SIG-M5 (cell line): ENCODE measurements at regions not wholly inside any gene's neighbourhood (a gene's known extent, or its start where the extent isn't known, plus 50 kb on each side); places are given as distances from the start of the nearest gene placed in this dataset.
"Not testable (repeated sequence)": the region's sequence is repeated elsewhere in the genome, so short reads cannot be mapped to it uniquely, and the experiment has no call there.

ENCODE experiments used
- DNase-seq: peaks from one replicate; lab custom pipeline; 2025; lab: John Stamatoyannopoulos, UW

DNA sequence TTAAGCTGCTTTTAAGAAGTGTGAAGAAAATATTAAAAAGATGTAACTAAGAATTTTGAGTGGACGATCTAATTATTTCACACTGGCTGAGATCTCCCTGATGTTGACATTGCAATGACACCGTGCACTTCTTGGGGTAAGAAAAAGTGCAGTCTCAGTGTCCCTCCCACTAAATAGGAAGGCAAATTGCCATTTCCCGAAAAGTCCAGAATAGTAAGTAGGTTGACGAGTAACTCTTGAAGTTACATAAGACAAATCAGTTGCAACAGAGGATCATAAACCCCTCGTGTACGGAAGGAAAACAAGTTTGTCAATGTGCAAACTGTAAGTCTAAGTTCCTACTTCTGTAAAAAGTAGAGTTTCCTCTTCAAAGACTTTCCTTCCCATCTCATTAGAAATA is 336.2 kb downstream of the CACNA1B start:
- DNase-seq = peak; percentile 30

DNA sequence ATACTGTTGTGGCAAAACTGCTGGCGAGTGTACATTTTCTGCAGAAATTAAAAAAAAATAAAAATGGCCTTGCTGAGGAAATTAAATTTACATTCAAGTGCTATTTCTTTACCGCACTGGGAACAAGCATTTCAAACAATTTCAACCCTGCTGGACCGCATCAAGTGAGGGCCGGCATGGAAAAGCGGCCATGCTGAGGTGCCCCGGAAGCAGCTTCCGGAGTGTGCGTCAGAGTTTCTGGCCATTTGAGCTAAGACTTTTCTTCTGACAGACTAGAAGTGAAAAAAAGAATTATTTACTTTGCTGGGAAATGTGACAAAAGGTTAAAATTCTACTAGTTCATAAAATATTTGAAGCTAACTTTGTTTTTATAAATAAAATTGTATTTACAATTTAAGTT is 337.0 kb downstream of the CACNA1B start:
- not testable (repeated sequence) for DNase-seq

DNA sequence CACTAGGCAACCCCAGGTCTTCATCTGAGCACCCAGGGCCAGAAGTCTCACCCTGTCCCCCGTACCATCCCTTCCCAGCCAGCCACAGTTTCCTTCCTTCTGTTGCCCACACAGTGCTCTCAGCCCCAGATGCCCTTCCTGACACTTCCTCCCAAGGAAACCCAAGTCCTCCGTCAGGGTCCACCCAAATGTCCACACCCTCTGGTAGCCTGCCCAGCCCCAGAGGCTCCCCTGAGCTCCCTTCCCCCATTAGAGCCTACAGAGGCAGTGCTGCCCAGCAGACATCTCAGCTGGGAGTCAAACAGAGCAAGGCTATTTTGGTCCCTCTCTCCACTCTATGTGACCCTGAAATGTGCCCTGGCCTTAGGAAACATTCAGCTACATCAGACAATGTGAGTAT is 338.0 kb downstream of the CACNA1B start:
- DNase-seq = not testable (repeated sequence)

DNA sequence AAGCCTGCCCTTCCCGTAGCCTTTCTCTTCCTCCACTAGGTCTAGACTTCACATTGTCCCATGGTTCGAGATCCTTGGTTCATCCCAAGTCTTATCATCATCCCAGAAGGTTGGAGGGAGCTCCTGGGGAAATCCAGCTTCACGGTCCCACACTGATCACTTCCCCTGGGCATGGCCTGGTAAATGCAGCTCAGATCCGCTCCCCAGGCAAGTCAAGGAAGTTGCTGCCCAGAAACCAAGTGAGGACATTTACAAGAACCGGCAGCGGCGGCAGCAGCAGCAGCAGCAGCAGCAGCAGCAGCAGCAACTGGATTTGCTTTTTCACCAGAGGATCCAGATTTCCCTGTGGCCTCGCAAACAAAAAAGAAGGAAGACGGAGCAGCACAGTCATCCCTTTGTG is 339.2 kb downstream of the CACNA1B start:
- not testable (repeated sequence) for DNase-seq

DNA sequence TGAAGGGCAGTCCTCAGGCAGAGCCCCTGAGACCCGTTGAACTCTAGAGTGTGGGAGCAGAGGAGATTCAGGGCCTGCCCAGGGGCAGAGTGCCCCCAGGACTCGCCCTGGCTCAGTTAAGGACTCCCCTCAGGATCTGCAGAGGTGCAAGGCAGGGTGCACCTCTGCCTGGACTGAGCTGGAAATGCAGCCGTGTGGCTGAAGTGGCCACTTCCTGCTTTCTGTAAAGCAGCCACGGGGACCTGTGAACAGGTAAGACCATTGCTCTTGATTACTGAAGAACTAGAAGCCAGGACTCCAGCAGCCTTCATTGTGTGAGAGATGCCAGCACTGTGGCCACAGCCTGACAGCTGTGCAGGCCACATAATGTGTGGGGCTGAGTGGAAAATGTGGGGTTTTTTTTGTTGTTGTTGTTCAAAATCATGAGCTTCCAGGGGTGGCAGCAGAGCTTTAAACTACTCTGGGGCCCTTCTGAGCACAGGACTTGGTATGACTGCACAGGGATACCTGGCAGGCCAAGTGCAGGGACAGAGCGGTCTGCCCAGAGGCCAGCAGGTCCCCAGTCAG is 339.8 kb downstream of the CACNA1B start:
- not testable (repeated sequence) for DNase-seq

DNA sequence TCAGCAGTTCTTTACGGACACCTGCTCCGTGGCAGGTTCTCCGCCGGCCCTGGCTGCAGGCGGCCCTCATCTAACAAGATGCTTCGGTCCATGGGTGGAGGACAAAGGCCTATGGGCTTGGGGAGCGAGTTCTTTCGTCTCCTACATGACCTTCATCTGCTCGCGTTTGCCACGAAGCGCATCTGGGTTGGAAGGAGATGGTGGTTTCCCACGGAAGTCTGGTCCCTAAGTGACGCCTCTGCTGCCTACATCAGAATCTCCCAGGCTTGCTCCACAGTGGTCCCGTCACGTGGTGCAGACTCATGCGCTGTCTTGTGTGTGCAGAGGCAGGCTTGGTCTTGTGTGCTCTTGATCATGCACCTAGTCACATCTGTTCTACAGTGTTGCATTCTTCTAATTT is 341.7 kb downstream of the CACNA1B start:
- DNase-seq = not testable (repeated sequence)

DNA sequence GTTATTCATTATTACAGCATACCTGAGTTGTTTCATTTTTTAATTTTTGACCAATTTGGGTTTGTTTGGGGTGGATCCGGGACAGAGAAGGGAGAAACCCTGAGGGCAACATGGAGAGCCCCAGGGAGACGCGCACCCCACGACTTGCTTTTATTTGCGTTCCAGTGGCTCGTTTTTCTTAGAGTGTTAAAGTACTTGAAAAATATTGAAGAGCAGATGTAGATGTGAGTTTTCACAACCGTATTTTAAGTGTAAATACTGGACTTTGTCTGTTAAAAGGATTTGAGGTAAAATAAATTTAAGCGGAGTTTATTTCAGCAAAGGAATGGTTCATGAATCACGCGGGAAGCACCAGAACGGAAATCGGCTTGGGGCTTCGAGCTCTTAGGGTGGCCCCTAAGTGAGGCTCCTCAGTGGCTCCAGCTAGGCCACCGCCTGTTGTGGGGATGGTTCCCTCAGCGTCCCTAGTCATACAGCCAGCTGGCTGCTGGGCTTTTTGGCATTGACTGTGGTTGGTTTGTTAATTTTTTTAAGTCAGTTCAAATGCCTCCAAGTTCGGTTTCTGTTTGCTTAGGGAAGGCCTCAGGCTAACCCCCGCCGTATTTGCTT is 344.0 kb downstream of the CACNA1B start:
- DNase-seq = not testable (repeated sequence)

DNA sequence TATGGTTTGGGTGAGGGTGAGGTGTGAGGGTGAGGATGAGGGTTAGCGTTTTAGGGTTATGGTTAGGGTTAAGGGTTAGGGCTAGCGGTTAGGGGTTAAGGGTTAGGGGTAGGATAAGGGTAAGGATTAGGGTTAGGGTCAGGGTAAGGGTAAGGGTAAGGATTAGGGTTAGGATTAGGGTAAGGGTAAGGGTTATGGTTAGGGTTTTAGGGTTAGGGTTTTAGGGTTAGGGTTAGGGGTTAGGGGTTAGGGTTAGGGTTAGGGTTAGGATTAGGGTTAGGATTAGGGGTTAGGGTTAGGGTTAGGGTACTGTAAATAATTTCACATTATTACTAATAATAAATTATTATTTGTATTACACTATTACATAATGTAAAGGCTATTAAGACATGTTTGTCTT is 359.5 kb downstream of the CACNA1B start:
- not testable (repeated sequence) for DNase-seq

DNA sequence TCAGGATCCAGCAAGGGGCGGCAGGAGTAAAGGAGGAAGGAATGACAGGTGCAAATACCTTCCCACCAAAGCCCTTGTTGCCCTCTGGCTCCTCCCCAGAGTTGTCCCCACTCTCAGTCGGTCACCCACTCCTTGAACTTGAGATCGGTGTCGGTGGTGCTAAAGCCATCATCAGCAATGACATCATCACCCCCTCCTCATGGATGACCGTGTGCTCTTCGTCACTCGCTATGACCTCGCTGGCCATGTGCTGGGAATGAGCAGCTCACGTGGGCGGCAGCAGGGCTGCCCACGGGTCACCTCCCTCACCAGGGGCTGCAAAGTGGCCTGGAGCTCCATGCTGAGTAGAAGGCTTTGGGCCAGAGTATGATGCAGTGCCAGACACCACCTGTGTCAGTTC is 405.3 kb downstream of the CACNA1B start:
- not testable (repeated sequence) for DNase-seq
